PC-9 (cell line): ENCODE measurements at regions not wholly inside any gene's neighbourhood (a gene's known extent, or its start where the extent isn't known, plus 50 kb on each side); places are given as distances from the start of the nearest gene placed in this dataset.

Experiments
- EZH2 ChIP-seq: fragments of 200-600 bp; sonication (generic); IDR thresholded peaks from 2 replicates; pipeline ENCODE4 v1.8.0; 2017; ENCODE audit warnings: antibody characterized with exemption, low read depth
- TF ChIP-seq, protein P1 (sequence below): fragments of 200-600 bp; sonication (generic); conservative IDR thresholded peaks from 2 replicates; pipeline ENCODE4 v1.6.1; 2017; ENCODE audit warnings: mixed run types, antibody characterized with exemption, mild to moderate bottlenecking, moderate library complexity

DNA sequence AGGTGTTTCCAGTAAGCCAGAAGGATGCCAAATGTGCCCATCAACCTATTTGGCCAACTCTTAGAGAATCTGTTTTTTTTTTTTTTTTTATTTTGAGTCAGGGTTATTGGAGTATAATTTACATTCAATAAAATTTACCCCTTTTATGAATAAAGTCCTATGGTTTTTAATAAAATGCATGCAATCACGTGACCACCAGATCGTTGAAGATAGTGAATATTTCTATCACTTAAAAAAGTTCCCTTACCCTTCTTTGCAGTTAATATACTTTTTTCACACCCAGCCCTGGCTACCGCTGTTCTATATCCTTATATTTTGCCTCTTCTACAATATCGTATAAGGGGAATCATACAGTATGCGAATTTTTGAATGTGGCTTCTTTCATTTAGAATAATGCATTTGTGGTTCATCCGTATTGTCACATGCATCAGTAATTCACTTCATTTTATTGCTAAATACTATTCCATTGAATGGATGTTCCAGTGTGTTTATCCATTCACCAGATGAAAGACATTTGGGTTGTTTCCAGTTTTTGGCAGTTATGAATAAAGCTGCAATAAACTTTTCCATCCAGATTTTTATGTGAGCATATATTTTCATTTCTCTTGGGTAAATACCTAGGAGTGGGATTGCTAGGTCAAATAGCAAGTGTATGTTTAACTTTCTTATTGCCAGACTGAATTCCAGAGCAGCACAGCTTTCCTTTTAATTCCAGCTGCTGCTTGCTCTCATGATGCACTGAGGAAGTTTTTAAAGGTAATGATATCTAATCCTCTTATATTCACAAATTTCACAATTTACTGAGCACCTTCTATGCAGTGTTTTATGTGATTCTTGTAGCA, 156.3 kb upstream of the NT5C1B start:
- TF ChIP-seq, protein P1, sequence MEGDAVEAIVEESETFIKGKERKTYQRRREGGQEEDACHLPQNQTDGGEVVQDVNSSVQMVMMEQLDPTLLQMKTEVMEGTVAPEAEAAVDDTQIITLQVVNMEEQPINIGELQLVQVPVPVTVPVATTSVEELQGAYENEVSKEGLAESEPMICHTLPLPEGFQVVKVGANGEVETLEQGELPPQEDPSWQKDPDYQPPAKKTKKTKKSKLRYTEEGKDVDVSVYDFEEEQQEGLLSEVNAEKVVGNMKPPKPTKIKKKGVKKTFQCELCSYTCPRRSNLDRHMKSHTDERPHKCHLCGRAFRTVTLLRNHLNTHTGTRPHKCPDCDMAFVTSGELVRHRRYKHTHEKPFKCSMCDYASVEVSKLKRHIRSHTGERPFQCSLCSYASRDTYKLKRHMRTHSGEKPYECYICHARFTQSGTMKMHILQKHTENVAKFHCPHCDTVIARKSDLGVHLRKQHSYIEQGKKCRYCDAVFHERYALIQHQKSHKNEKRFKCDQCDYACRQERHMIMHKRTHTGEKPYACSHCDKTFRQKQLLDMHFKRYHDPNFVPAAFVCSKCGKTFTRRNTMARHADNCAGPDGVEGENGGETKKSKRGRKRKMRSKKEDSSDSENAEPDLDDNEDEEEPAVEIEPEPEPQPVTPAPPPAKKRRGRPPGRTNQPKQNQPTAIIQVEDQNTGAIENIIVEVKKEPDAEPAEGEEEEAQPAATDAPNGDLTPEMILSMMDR = no peak
- TF ChIP-seq EZH2 = no peak
